NCI-H1694 treated with DMSO at 0.1 percent for 48 hours (cell line): ENCODE measurements at regions not wholly inside any gene's neighbourhood (a gene's known extent, or its start where the extent isn't known, plus 50 kb on each side); places are given as distances from the start of the nearest gene placed in this dataset.

Source experiments
- DNase-seq: peaks from one replicate; lab custom pipeline; 2025; lab: John Stamatoyannopoulos, UW

- no peak for DNase-seq
These were observed 571.2 kb downstream of the QKI start for GRCh38 chr6:163985710-163986109.

- DNase-seq, result no peak
These were observed 570.5 kb downstream of the QKI start for GRCh38 chr6:163985040-163985439.

- no peak for DNase-seq
These were observed 569.8 kb downstream of the QKI start for GRCh38 chr6:163984124-163984936.

- no peak for DNase-seq
These were observed 569.2 kb downstream of the QKI start for GRCh38 chr6:163983679-163984078.

GRCh38 chr6:163974322-163974721 is 559.8 kb downstream of the QKI start:
- DNase-seq, result no peak

GRCh38 chr6:163971841-163972838 is 557.6 kb downstream of the QKI start:
- no peak for DNase-seq

- no peak for DNase-seq
These were observed 556.5 kb downstream of the QKI start for GRCh38 chr6:163970846-163971564.

GRCh38 chr6:163965426-163966348 is 551.2 kb downstream of the QKI start:
- DNase-seq, result no peak

- DNase-seq, result no peak
These were observed 550.3 kb downstream of the QKI start for GRCh38 chr6:163964789-163965188.

GRCh38 chr6:163963205-163964120 is 548.9 kb downstream of the QKI start:
- no peak for DNase-seq

GRCh38 chr6:163962627-163963117 is 548.2 kb downstream of the QKI start:
- no peak for DNase-seq

- DNase-seq, result no peak
These were observed 545.6 kb downstream of the QKI start for GRCh38 chr6:163960128-163960527.

GRCh38 chr6:163958646-163959045 is 544.1 kb downstream of the QKI start:
- no peak for DNase-seq

GRCh38 chr6:163956571-163957407 is 542.3 kb downstream of the QKI start:
- DNase-seq, result peak; percentile 8

- no peak for DNase-seq
These were observed 541.2 kb downstream of the QKI start for GRCh38 chr6:163955756-163956155.

- DNase-seq, result no peak
These were observed 540.6 kb downstream of the QKI start for GRCh38 chr6:163955096-163955495.

- DNase-seq, result no peak
These were observed 539.7 kb downstream of the QKI start for GRCh38 chr6:163954088-163954775.

GRCh38 chr6:163952005-163952404 is 537.5 kb downstream of the QKI start:
- no peak for DNase-seq
